HCT116 (cell line): ENCODE measurements at regions not wholly inside any gene's neighbourhood (a gene's known extent, or its start where the extent isn't known, plus 50 kb on each side); places are given as distances from the start of the nearest gene placed in this dataset.

ENCODE experiments used
- ATAC-seq: fragments of 200-7000 bp; cut with Tn5 transposase; 2 replicates; pipeline ENCODE4 v1.9.1; 2020; ENCODE audit warnings: mild to moderate bottlenecking, moderate library complexity
- BruUV-seq: library from RNA; stranded (reverse); fragments of 400-500 nt; replicated peaks from 2 replicates; lab custom pipeline; 2021; lab: Mats Ljungman, UMichigan
- CTCF ChIA-PET: fragments of 300-600 bp; sonication (Branson Sonifier 250); formaldehyde crosslinking; loops from one replicate; lab custom pipeline; 2021; ENCODE audit warnings: antibody characterized with exemption; lab: Charles Lee
- POLR2A ChIA-PET: fragments of 300-600, 350-600 bp; sonication (Branson Sonifier 250); formaldehyde crosslinking; loops from one replicate; lab custom pipeline; 2021; ENCODE audit warnings: antibody characterized with exemption; lab: Charles Lee
- RAD21 ChIA-PET, 2 experiments: fragments of 300-600 bp; sonication (Branson Sonifier 250); formaldehyde crosslinking; loops; one replicate each; lab custom pipeline; 2023; ENCODE audit warnings: low total read pairs in 2 of 2; ENCODE audit not compliant: uncharacterized antibody in 2 of 2, unreplicated experiment in 2 of 2, low non-redundant PET in 1 of 2; lab: Charles Lee
- DNase-seq: peaks from one replicate; pipeline ENCODE4 v3.0.0-alpha.2; 2010; ENCODE audit warnings: low read depth, low spot score
- H2AFZ ChIP-seq: fragments of 200-600 bp; shearing (Covaris generic), sonication (generic); 2 replicates; pipeline ENCODE4 v1.6.1; 2017; ENCODE audit warnings: low read depth, mixed run types, mixed read lengths, antibody characterized with exemption, low read length; ENCODE audit not compliant: poor library complexity, severe bottlenecking
- H3K27ac ChIP-seq: 2 replicates; pipeline ENCODE4 v1.5.1; 2012; ENCODE audit warnings: low read depth, low read length
- H3K27me3 ChIP-seq: fragments of 200-600 bp; sonication (generic); 2 replicates; pipeline ENCODE4 v1.6.1; 2016; ENCODE audit warnings: mixed run types, low read length, mixed read lengths; ENCODE audit not compliant: insufficient read depth
- H3K36me3 ChIP-seq, 2 experiments: fragments of 200-500 bp in 1 of 2; fragments of 200-600 bp in 1 of 2; sonication (Bioruptor generic) in 1 of 2; sonication (generic) in 1 of 2; 2 replicates each; pipeline versions ENCODE4 v1.5.1 to v1.6.1; 2014 to 2016; ENCODE audit warnings: low read length in 2 of 2, inconsistent platforms in 1 of 2, mixed read lengths in 1 of 2, mixed run types in 1 of 2; ENCODE audit not compliant: insufficient read depth in 2 of 2, control insufficient read depth in 1 of 2
- H3K4me1 ChIP-seq, 2 experiments: fragments of 200-600 bp in 1 of 2; sonication (generic) in 1 of 2; 2 replicates each; pipeline versions ENCODE4 v1.5.1 to v1.6.1; 2012 to 2017; ENCODE audit warnings: low read length in 2 of 2, inconsistent platforms in 1 of 2, mild to moderate bottlenecking in 1 of 2, mixed read lengths in 1 of 2, mixed run types in 1 of 2, moderate library complexity in 1 of 2; ENCODE audit not compliant: insufficient read depth in 2 of 2, control insufficient read depth in 1 of 2
- H3K4me2 ChIP-seq: fragments of 200-600 bp; sonication (generic); 2 replicates; pipeline ENCODE4 v1.6.1; 2017; ENCODE audit warnings: mixed run types, low read length, mixed read lengths
- H3K4me3 ChIP-seq, 2 experiments: fragments of 200-600 bp in 1 of 2; sonication (generic) in 1 of 2; replicated peaks in 1 of 2; 2 replicates each; pipeline ENCODE4 v1.5.1; 2011 to 2016; ENCODE audit warnings: low read length in 2 of 2, control low read depth in 1 of 2, low read depth in 1 of 2, mild to moderate bottlenecking in 1 of 2, mixed read lengths in 1 of 2, mixed run types in 1 of 2
- H3K79me2 ChIP-seq: fragments of 200-600 bp; sonication (generic); 2 replicates; pipeline ENCODE4 v1.6.1; 2017; ENCODE audit warnings: mild to moderate bottlenecking, mixed run types, low read length, moderate library complexity, mixed read lengths; ENCODE audit not compliant: insufficient read depth
- H3K9ac ChIP-seq: fragments of 200-600 bp; sonication (generic); 2 replicates; pipeline ENCODE4 v1.6.1; 2016; ENCODE audit warnings: low read length, mixed read lengths
- H3K9me2 ChIP-seq: fragments of 200-600 bp; sonication (generic), shearing (Covaris generic); 2 replicates; pipeline ENCODE4 v1.6.1; 2017; ENCODE audit warnings: mixed run types, mild to moderate bottlenecking, moderate library complexity; ENCODE audit not compliant: insufficient read depth
- H3K9me3 ChIP-seq, 2 experiments: fragments of 200-500 bp in 1 of 2; fragments of 200-600 bp in 1 of 2; sonication (Bioruptor generic) in 1 of 2; sonication (generic) in 1 of 2; 2 replicates each; pipeline ENCODE4 v1.6.1; 2014 to 2017; ENCODE audit warnings: low read length in 2 of 2, mixed read lengths in 2 of 2, inconsistent platforms in 1 of 2, low read depth in 1 of 2, mild to moderate bottlenecking in 1 of 2, mixed run types in 1 of 2, moderate library complexity in 1 of 2; ENCODE audit not compliant: control insufficient read depth in 1 of 2, insufficient read depth in 1 of 2
- H4K20me1 ChIP-seq: fragments of 200-600 bp; sonication (generic), shearing (Covaris generic); 2 replicates; pipeline ENCODE4 v1.6.1; 2017; ENCODE audit warnings: mixed run types, mild to moderate bottlenecking, moderate library complexity; ENCODE audit not compliant: insufficient read depth
- CBX3 ChIP-seq: IDR thresholded peaks from 2 replicates; pipeline ENCODE4 v1.6.1; 2012; ENCODE audit warnings: low read depth
- CTCF ChIP-seq, 3 experiments: fragments of 200-600 bp in 1 of 3; sonication (generic) in 1 of 3; IDR thresholded peaks in 2 of 3; conservative IDR thresholded peaks in 1 of 3; 2 replicates each; pipeline ENCODE4 v1.5.1; 2012 to 2017; ENCODE audit warnings: low read depth in 2 of 3, low read length in 2 of 3, antibody characterized with exemption in 1 of 3, borderline replicate concordance in 1 of 3, control low read depth in 1 of 3, mild to moderate bottlenecking in 1 of 3, mixed read lengths in 1 of 3, mixed run types in 1 of 3, moderate library complexity in 1 of 3; ENCODE audit not compliant: insufficient read depth in 1 of 3
- EGR1 ChIP-seq: IDR thresholded peaks from 2 replicates; pipeline ENCODE4 v1.6.1; 2012; ENCODE audit warnings: low read depth
- EZH2phosphoT487 ChIP-seq: fragments of 200-600 bp; IDR thresholded peaks from 2 replicates; pipeline ENCODE4 v1.6.1; 2018; ENCODE audit warnings: antibody characterized with exemption, borderline replicate concordance
- RAD21 ChIP-seq: IDR thresholded peaks from 2 replicates; pipeline ENCODE4 v1.6.1; 2012; ENCODE audit warnings: low read depth, mild to moderate bottlenecking
- SIN3A ChIP-seq: IDR thresholded peaks from 2 replicates; pipeline ENCODE4 v1.6.1; 2012; ENCODE audit warnings: low read depth
- SP1 ChIP-seq: IDR thresholded peaks from 2 replicates; pipeline ENCODE4 v1.6.1; 2012; ENCODE audit warnings: low read depth
- SRF ChIP-seq: IDR thresholded peaks from 2 replicates; pipeline ENCODE4 v1.6.1; 2012; ENCODE audit warnings: low read depth
- intact Hi-C: fragments of 100-400 bp; cut with micrococcal nuclease; formaldehyde crosslinking; loops from 2 replicates; pipeline ENCODE4 v1.10.0; 2022

GRCh38 chr5:34452170-34452828 lies 203.8 kb upstream of the RAI14 start:
- ChIA-PET RAD21 (no interaction called here), POLR2A (no interaction called here), CTCF (no interaction called here)
- Histone ChIP-seq H3K9me3 (no peaks in the 10 kb centered on the region), H3K4me2 (no peak overlapping the region), H3K79me2 (no peaks in the 10 kb centered on the region), H3K27me3 (no peaks in the 10 kb centered on the region), H3K4me3 (no peak overlapping the region), H4K20me1 (no peaks in the 10 kb centered on the region), H3K4me1 (no peaks in the 10 kb centered on the region), H2AFZ (peak overlapping the region; percentile 46), H3K27ac (no peak overlapping the region), H3K9me2 (no peaks in the 10 kb centered on the region), H3K36me3 (no peaks in the 10 kb centered on the region), H3K9ac (no peak overlapping the region)
- ATAC-seq (peak; percentile 63; the same call in 1 of the 2 replicates), DNase-seq (peak; percentile 34)
- BruUV-seq = no TSS peak
- intact Hi-C loops = loop anchor here (1.0 to 10.0 kb wide), 3 partner anchors 455 to 997 kb away; no protein-coding TSS in a partner anchor
- TF ChIP-seq RAD21 (peak; percentile 82), SP1 (no peak), CTCF (IDR thresholded peaks at IDR 0.05 in 2 of 3, conservative IDR thresholded peaks at IDR 0.05 in 1 of 3; ENCODE audit: borderline replicate concordance in 1 of 3, insufficient read depth in 1 of 3, low read depth in 2 of 3, low read length in 2 of 3) (peak; percentile 49 to 70 (median 62))

GRCh38 chr5:34455098-34455497 lies 201.0 kb upstream of the RAI14 start:
- RAD21 ChIA-PET = no interaction called here
- H4K20me1 ChIP-seq = no peaks in the 10 kb centered on the region
- H3K79me2 ChIP-seq = no peaks in the 10 kb centered on the region
- H2AFZ ChIP-seq = no peak overlapping the region
- no peaks in the 10 kb centered on the region for H3K9me2 ChIP-seq
- H3K4me3 ChIP-seq = no peak overlapping the region
- H3K4me1 ChIP-seq = no peaks in the 10 kb centered on the region
- ATAC-seq (no peak), DNase-seq (no peak)
- no peaks in the 10 kb centered on the region for H3K36me3 ChIP-seq
- intact Hi-C loops = loop anchor here (10.0 kb wide), 2 partner anchors 850 to 1000 kb away; no protein-coding TSS in a partner anchor
- TF ChIP-seq SRF (no peak), EGR1 (no peak), SIN3A (no peak), CBX3 (no peak), EZH2phosphoT487 (no peak)
- POLR2A ChIA-PET = no interaction called here
- H3K4me2 ChIP-seq = no peak overlapping the region
- no peaks in the 10 kb centered on the region for H3K9me3 ChIP-seq
- H3K9ac ChIP-seq = no peak overlapping the region
- no peaks in the 10 kb centered on the region for H3K27me3 ChIP-seq
- BruUV-seq = no TSS peak
- H3K27ac ChIP-seq = no peak overlapping the region
- CTCF ChIA-PET = interaction anchor here (0.7 kb wide), 1 partner anchor 10 kb away, joined by 3 read pairs; no protein-coding TSS in a partner anchor
